ENCODE measurements at regions not wholly inside any gene's neighbourhood (a gene's known extent, or its start where the extent isn't known, plus 50 kb on each side); places are given as distances from the start of the nearest gene placed in this dataset.

GRCh38 chr5:60417500-60418181, 282.3 kb downstream of the DEPDC1B start:
- ChIA-PET CTCF (no interaction called here), POLR2A (no interaction called here)
- H3K4me3 Mint-ChIP-seq = no peak overlapping the region

DNA sequence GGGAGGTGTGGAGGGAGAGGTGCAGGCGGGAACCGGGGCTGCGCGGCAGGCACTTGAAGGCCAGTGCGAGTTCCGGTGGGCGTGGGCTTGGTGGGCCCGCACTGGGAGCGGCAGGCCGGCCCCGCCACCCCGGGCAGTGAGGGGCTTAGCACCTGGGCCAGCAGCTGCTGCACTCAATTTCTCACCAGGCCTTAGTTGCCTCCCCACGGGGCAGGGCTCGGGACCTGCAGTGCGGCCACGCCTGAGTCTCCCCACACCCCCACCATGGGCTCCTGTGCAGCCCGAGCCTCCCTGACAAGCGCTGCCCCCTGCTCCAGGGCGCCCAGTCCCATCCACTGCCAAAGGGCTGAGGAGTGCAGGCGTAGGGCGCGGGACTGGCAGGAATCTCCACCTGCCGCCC, 284.5 kb downstream of the DEPDC1B start:
- DNase-seq = no peak
- intact Hi-C loops (cut with DNase I, micrococcal nuclease) = no loop called here
- Histone ChIP-seq H3K27me3 (ENCODE audit: control insufficient read depth in 1 of 2, insufficient read depth in 2 of 2, low read length in 2 of 2) (no peaks in the 10 kb centered on the region), H3K4me1 (ENCODE audit: insufficient read depth, low read length) (no peaks in the 10 kb centered on the region), H3K9me3 (ENCODE audit: control insufficient read depth in 1 of 2, insufficient read depth in 1 of 2, low read length in 2 of 2) (peaks cover 0 to 10% of the 10 kb centered on the region in 2 experiments), H3K27ac (ENCODE audit: low read depth in 1 of 2, low read length in 2 of 2) (no peak overlapping the region), H3K36me3 (ENCODE audit: insufficient read depth, low read length) (no peaks in the 10 kb centered on the region), H3K4me3 (ENCODE audit: low read length) (no peak overlapping the region)
- H3K27me3 Mint-ChIP-seq = no peaks in the 10 kb centered on the region
- ATAC-seq (ENCODE audit: poor library complexity) = no peak
- H3K27ac Mint-ChIP-seq = no peak overlapping the region
- TF ChIP-seq, protein P1, sequence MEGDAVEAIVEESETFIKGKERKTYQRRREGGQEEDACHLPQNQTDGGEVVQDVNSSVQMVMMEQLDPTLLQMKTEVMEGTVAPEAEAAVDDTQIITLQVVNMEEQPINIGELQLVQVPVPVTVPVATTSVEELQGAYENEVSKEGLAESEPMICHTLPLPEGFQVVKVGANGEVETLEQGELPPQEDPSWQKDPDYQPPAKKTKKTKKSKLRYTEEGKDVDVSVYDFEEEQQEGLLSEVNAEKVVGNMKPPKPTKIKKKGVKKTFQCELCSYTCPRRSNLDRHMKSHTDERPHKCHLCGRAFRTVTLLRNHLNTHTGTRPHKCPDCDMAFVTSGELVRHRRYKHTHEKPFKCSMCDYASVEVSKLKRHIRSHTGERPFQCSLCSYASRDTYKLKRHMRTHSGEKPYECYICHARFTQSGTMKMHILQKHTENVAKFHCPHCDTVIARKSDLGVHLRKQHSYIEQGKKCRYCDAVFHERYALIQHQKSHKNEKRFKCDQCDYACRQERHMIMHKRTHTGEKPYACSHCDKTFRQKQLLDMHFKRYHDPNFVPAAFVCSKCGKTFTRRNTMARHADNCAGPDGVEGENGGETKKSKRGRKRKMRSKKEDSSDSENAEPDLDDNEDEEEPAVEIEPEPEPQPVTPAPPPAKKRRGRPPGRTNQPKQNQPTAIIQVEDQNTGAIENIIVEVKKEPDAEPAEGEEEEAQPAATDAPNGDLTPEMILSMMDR (IDR thresholded peaks at IDR 0.05) = no peak
- H3K4me3 Mint-ChIP-seq = no peak overlapping the region
- POLR2A ChIA-PET = no interaction called here
- no peaks in the 10 kb centered on the region for H3K4me1 Mint-ChIP-seq (ENCODE audit: low read depth)
- CTCF ChIA-PET = no interaction called here
- H3K36me3 Mint-ChIP-seq (ENCODE audit: low read depth) = no peaks in the 10 kb centered on the region
- peaks cover 4% of the 10 kb centered on the region for H3K9me3 Mint-ChIP-seq

More at GRCh38 chr5:60417500-60418181, 282.3 kb downstream of the DEPDC1B start:
- ATAC-seq (ENCODE audit: poor library complexity) = no peak
- H3K27ac ChIP-seq (ENCODE audit: low read depth in 1 of 2, low read length in 2 of 2) = no peak overlapping the region
- H3K9me3 ChIP-seq (ENCODE audit: control insufficient read depth in 1 of 2, insufficient read depth in 1 of 2, low read length in 2 of 2) = peaks cover 0 to 15% of the 10 kb centered on the region in 2 experiments
- no peaks in the 10 kb centered on the region for H3K36me3 ChIP-seq (ENCODE audit: insufficient read depth, low read length)
- no peaks in the 10 kb centered on the region for H3K36me3 Mint-ChIP-seq (ENCODE audit: low read depth)
- no peak overlapping the region for H3K27ac Mint-ChIP-seq
- TF ChIP-seq, protein P1 (IDR thresholded peaks at IDR 0.05) = no peak
- H3K27me3 ChIP-seq (ENCODE audit: control insufficient read depth in 1 of 2, insufficient read depth in 2 of 2, low read length in 2 of 2) = no peaks in the 10 kb centered on the region
- H3K4me1 ChIP-seq (ENCODE audit: insufficient read depth, low read length) = no peaks in the 10 kb centered on the region
- intact Hi-C loops (cut with DNase I, micrococcal nuclease) = no loop called here
- no peaks in the 10 kb centered on the region for H3K4me1 Mint-ChIP-seq (ENCODE audit: low read depth)
- H3K4me3 ChIP-seq (ENCODE audit: low read length) = no peak overlapping the region
- H3K27me3 Mint-ChIP-seq = no peaks in the 10 kb centered on the region
- H3K9me3 Mint-ChIP-seq = peaks cover 6% of the 10 kb centered on the region
- no peak for DNase-seq

GRCh38 chr5:60410427-60410826, 289.5 kb downstream of the DEPDC1B start:
- Histone ChIP-seq H3K36me3 (ENCODE audit: insufficient read depth, low read length) (no peaks in the 10 kb centered on the region), H3K9me3 (ENCODE audit: control insufficient read depth in 1 of 2, insufficient read depth in 1 of 2, low read length in 2 of 2) (peaks cover 0 to 5% of the 10 kb centered on the region in 2 experiments), H3K27ac (ENCODE audit: low read depth in 1 of 2, low read length in 2 of 2) (no peak overlapping the region), H3K27me3 (ENCODE audit: control insufficient read depth in 1 of 2, insufficient read depth in 2 of 2, low read length in 2 of 2) (no peaks in the 10 kb centered on the region), H3K4me3 (ENCODE audit: low read length) (no peak overlapping the region), H3K4me1 (ENCODE audit: insufficient read depth, low read length) (no peaks in the 10 kb centered on the region)
- intact Hi-C loops (cut with DNase I, micrococcal nuclease) = no loop called here
- no peaks in the 10 kb centered on the region for H3K4me1 Mint-ChIP-seq (ENCODE audit: low read depth)
- ATAC-seq (ENCODE audit: poor library complexity) (no peak), DNase-seq (no peak)
- H3K27ac Mint-ChIP-seq = no peak overlapping the region
- CTCF ChIA-PET = no interaction called here
- H3K36me3 Mint-ChIP-seq (ENCODE audit: low read depth) = no peaks in the 10 kb centered on the region
- POLR2A ChIA-PET = no interaction called here
- no peak overlapping the region for H3K4me3 Mint-ChIP-seq
- H3K9me3 Mint-ChIP-seq = peaks cover 4% of the 10 kb centered on the region
- no peaks in the 10 kb centered on the region for H3K27me3 Mint-ChIP-seq
- TF ChIP-seq, protein P1 (IDR thresholded peaks at IDR 0.05) = no peak
